ENCODE measurements at regions not wholly inside any gene's neighbourhood (a gene's known extent, or its start where the extent isn't known, plus 50 kb on each side); places are given as distances from the start of the nearest gene placed in this dataset.

DNA sequence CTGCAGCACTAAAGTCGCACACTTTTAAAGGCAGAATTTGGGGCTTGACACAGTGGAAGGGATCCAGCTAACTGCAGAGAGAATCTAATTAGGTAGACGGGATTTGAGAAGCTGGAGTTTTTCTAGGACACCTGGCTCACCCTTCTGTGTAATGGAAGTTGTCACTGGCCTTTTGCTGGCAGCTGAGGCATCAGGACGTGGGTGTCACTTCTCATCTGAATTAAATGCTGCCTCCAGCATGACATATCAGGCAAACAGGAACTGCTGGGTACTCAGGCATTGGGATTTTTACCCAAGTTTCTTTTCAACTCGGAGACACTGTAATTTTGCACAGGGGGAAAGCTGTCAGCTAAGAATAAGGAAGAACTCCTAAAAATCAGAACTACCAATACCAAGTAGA is 861.9 kb upstream of the ARPP21 start:
- TF ChIP-seq, protein P1, sequence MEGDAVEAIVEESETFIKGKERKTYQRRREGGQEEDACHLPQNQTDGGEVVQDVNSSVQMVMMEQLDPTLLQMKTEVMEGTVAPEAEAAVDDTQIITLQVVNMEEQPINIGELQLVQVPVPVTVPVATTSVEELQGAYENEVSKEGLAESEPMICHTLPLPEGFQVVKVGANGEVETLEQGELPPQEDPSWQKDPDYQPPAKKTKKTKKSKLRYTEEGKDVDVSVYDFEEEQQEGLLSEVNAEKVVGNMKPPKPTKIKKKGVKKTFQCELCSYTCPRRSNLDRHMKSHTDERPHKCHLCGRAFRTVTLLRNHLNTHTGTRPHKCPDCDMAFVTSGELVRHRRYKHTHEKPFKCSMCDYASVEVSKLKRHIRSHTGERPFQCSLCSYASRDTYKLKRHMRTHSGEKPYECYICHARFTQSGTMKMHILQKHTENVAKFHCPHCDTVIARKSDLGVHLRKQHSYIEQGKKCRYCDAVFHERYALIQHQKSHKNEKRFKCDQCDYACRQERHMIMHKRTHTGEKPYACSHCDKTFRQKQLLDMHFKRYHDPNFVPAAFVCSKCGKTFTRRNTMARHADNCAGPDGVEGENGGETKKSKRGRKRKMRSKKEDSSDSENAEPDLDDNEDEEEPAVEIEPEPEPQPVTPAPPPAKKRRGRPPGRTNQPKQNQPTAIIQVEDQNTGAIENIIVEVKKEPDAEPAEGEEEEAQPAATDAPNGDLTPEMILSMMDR (IDR thresholded peaks at IDR 0.05; ENCODE audit: low read depth, low read length) = no peak
- no peak for TF ChIP-seq EZH2phosphoT487 (IDR thresholded peaks at IDR 0.05; ENCODE audit: low read depth)
